ENCODE measurements at regions not wholly inside any gene's neighbourhood (a gene's known extent, or its start where the extent isn't known, plus 50 kb on each side); places are given as distances from the start of the nearest gene placed in this dataset.

GRCh38 chrX:104486691-104487090, 79.3 kb upstream of the IL1RAPL2 start (continued):
- TF ChIP-seq RBM22 (optimal IDR thresholded peaks at IDR 0.05; ENCODE audit: low read length) (no peak), ZNF766 (CRISPR knock-in tag; IDR thresholded peaks at IDR 0.05; ENCODE audit: borderline replicate concordance) (no peak), ZNF572 (CRISPR knock-in tag; IDR thresholded peaks at IDR 0.05) (no peak)

GRCh38 chrX:104482757-104483156, 83.2 kb upstream of the IL1RAPL2 start:
- POLR2A ChIA-PET: no interaction called here
- CTCF ChIA-PET (ENCODE audit: low intra/inter-chr PET ratio, low total read pairs): no interaction called here
- H4K20me1 ChIP-seq (ENCODE audit: insufficient read depth, low read length): no peaks in the 10 kb centered on the region

More at GRCh38 chrX:104482757-104483156, 83.2 kb upstream of the IL1RAPL2 start:
- ATAC-seq (no peak), DNase-seq (ENCODE audit: low spot score) (no peak), FAIRE-seq (no peak)
- Histone ChIP-seq H3K4me3 (replicated peaks in 1 of 3; ENCODE audit: insufficient read depth in 1 of 3, low read depth in 2 of 3, low read length in 3 of 3) (no peak overlapping the region), H3K9me3 (ENCODE audit: low read length) (no peaks in the 10 kb centered on the region), H2AFZ (ENCODE audit: low read length) (no peak overlapping the region), H3K4me1 (ENCODE audit: insufficient read depth, low read length) (no peaks in the 10 kb centered on the region), H3K4me2 (ENCODE audit: low read depth, low read length) (no peak overlapping the region), H3K9ac (ENCODE audit: insufficient read depth, low read depth, low read length) (no peak overlapping the region), H3K27me3 (ENCODE audit: control insufficient read depth in 1 of 2, insufficient read depth in 2 of 2, low read length in 2 of 2) (no peaks in the 10 kb centered on the region), H3K79me2 (ENCODE audit: insufficient read depth, low read length) (no peaks in the 10 kb centered on the region), H3K36me3 (replicated peaks in 1 of 2; ENCODE audit: control insufficient read depth in 1 of 2, insufficient read depth in 2 of 2, low read length in 2 of 2) (no peaks in the 10 kb centered on the region), H3K27ac (ENCODE audit: extremely low read length, insufficient read depth, low read length) (no peak overlapping the region)
- intact Hi-C loops (cut with micrococcal nuclease; ENCODE audit: unreplicated experiment): no loop called here
- in situ Hi-C loops (cut with HindIII; ENCODE audit: extremely low pct_ligation_motif_present, low pct_unique_long_range_greater_than_20kb): no loop called here
- 0% methylated on average over 2 of the region's 2 CpGs for WGBS (ENCODE audit: low lambda C conversion rate)
- no peak for TF ChIP-seq HBP1 (CRISPR knock-in tag; IDR thresholded peaks at IDR 0.05; ENCODE audit: low read depth)
- TF ChIP-seq TBP (CRISPR knock-in tag; IDR thresholded peaks at IDR 0.05): no peak
- TF ChIP-seq DZIP1 (CRISPR knock-in tag; IDR thresholded peaks at IDR 0.05): no peak
- no peak for TF ChIP-seq SATB2 (CRISPR knock-in tag; IDR thresholded peaks at IDR 0.05)
- no peak for TF ChIP-seq ZBTB43 (CRISPR knock-in tag; conservative IDR thresholded peaks at IDR 0.05)
- no peak for TF ChIP-seq NCOA5 (CRISPR knock-in tag; IDR thresholded peaks at IDR 0.05)
- no peak for TF ChIP-seq PHF21A (CRISPR knock-in tag; IDR thresholded peaks at IDR 0.05)
- TF ChIP-seq ZBTB1 (CRISPR knock-in tag; IDR thresholded peaks at IDR 0.05; ENCODE audit: borderline replicate concordance): no peak
- no peak for TF ChIP-seq ASH2L (IDR thresholded peaks at IDR 0.05; ENCODE audit: insufficient read length, low read depth, low read length)
- no peak for TF ChIP-seq ZNF577 (CRISPR knock-in tag; IDR thresholded peaks at IDR 0.05; ENCODE audit: borderline replicate concordance, low read depth)
- no peak for TF ChIP-seq HDAC6 (IDR thresholded peaks at IDR 0.05; ENCODE audit: low read depth, low read length)
- no peak for TF ChIP-seq ATF3 (CRISPR knock-in tag; IDR thresholded peaks at IDR 0.05)
- no peak for TF ChIP-seq ZNF414 (CRISPR knock-in tag; IDR thresholded peaks at IDR 0.05)
- no peak for TF ChIP-seq CREB1 (IDR thresholded peaks at IDR 0.05)
- no peak for TF ChIP-seq CREB1 (CRISPR knock-in tag; IDR thresholded peaks at IDR 0.05)
- TF ChIP-seq ZNF251 (CRISPR knock-in tag; IDR thresholded peaks at IDR 0.05): no peak
- TF ChIP-seq GATAD2A (CRISPR knock-in tag; IDR thresholded peaks at IDR 0.05): no peak
- TF ChIP-seq ZNF780A (CRISPR knock-in tag; IDR thresholded peaks at IDR 0.05): no peak
- BruUV-seq (replicated peaks): no TSS peak
